ENCODE measurements at regions not wholly inside any gene's neighbourhood (a gene's known extent, or its start where the extent isn't known, plus 50 kb on each side); places are given as distances from the start of the nearest gene placed in this dataset.

- H3K9me3 ChIP-seq (replicated peaks), result no peaks in the 10 kb centered on the region
- no peaks in the 10 kb centered on the region for H3K36me3 ChIP-seq
- no peak overlapping the region for H3K4me3 ChIP-seq
- peaks cover 11% of the 10 kb centered on the region for H3K4me1 ChIP-seq
- DNase-seq, result peak; percentile 37
- H3K27ac ChIP-seq, result no peak overlapping the region
- 0 out of 2 replicates have a peak, but pooled peaks cover 4% of the 10 kb centered on the region for H3K27me3 ChIP-seq
Observed at GRCh38 chr10:110398419-110399105, 93.8 kb upstream of the SMNDC1 start.

GRCh38 chr10:110399106-110399964 lies 94.6 kb upstream of the SMNDC1 start:
- Histone ChIP-seq H3K4me3 (no peak overlapping the region), H3K4me1 (peaks cover 11% of the 10 kb centered on the region), H3K27ac (no peak overlapping the region), H3K27me3 (no peaks in the 10 kb centered on the region), H3K36me3 (no peaks in the 10 kb centered on the region), H3K9me3 (replicated peaks) (no peaks in the 10 kb centered on the region)
- DNase-seq, result peak in 1 of 2 experiments; percentile 28

GRCh38 chr10:110399965-110400933 lies 95.5 kb upstream of the SMNDC1 start:
- Histone ChIP-seq H3K27me3 (no peaks in the 10 kb centered on the region), H3K4me1 (peaks cover 14% of the 10 kb centered on the region), H3K36me3 (no peaks in the 10 kb centered on the region), H3K4me3 (no peak overlapping the region), H3K27ac (no peak overlapping the region), H3K9me3 (replicated peaks) (no peaks in the 10 kb centered on the region)
- no peak for DNase-seq

GRCh38 chr10:110401401-110402076 lies 96.2 kb upstream of the DUSP5 start:
- Histone ChIP-seq H3K36me3 (no peaks in the 10 kb centered on the region), H3K4me3 (no peak overlapping the region), H3K4me1 (peaks cover 14% of the 10 kb centered on the region), H3K27me3 (no peaks in the 10 kb centered on the region), H3K9me3 (replicated peaks) (no peaks in the 10 kb centered on the region), H3K27ac (no peak overlapping the region)
- no peak for DNase-seq

GRCh38 chr10:110402077-110402416 lies 95.7 kb upstream of the DUSP5 start:
- Histone ChIP-seq H3K27me3 (no peaks in the 10 kb centered on the region), H3K4me3 (no peak overlapping the region), H3K27ac (no peak overlapping the region), H3K4me1 (peaks cover 14% of the 10 kb centered on the region), H3K9me3 (replicated peaks) (no peaks in the 10 kb centered on the region), H3K36me3 (no peaks in the 10 kb centered on the region)
- DNase-seq, result no peak

- no peak for DNase-seq
- no peaks in the 10 kb centered on the region for H3K36me3 ChIP-seq
- H3K27me3 ChIP-seq, result no peaks in the 10 kb centered on the region
- peaks cover 10% of the 10 kb centered on the region for H3K4me1 ChIP-seq
- no peak overlapping the region for H3K27ac ChIP-seq
- H3K9me3 ChIP-seq (replicated peaks), result no peaks in the 10 kb centered on the region
- H3K4me3 ChIP-seq, result no peak overlapping the region
Observed at GRCh38 chr10:110403593-110403992, 94.1 kb upstream of the DUSP5 start.

- Histone ChIP-seq H3K27ac (no peak overlapping the region), H3K36me3 (no peaks in the 10 kb centered on the region), H3K27me3 (no peaks in the 10 kb centered on the region), H3K4me1 (peaks cover 3% of the 10 kb centered on the region; the same call in 1 of the 2 replicates), H3K9me3 (replicated peaks) (no peaks in the 10 kb centered on the region), H3K4me3 (no peak overlapping the region)
- DNase-seq, result no peak
Observed at GRCh38 chr10:110404413-110404812, 93.3 kb upstream of the DUSP5 start.

GRCh38 chr10:110404825-110405224 lies 92.9 kb upstream of the DUSP5 start:
- Histone ChIP-seq H3K27me3 (no peaks in the 10 kb centered on the region), H3K4me3 (no peak overlapping the region), H3K27ac (no peak overlapping the region), H3K4me1 (0 out of 2 replicates have a peak, but pooled peaks cover 3% of the 10 kb centered on the region), H3K36me3 (no peaks in the 10 kb centered on the region), H3K9me3 (replicated peaks) (no peaks in the 10 kb centered on the region)
- DNase-seq, result no peak

GRCh38 chr10:110405380-110405779 lies 92.3 kb upstream of the DUSP5 start:
- Histone ChIP-seq H3K4me3 (no peak overlapping the region), H3K27me3 (no peaks in the 10 kb centered on the region), H3K27ac (no peak overlapping the region), H3K9me3 (replicated peaks) (no peaks in the 10 kb centered on the region), H3K4me1 (peaks cover 6% of the 10 kb centered on the region; the same call in 1 of the 2 replicates), H3K36me3 (no peaks in the 10 kb centered on the region)
- DNase-seq, result no peak

GRCh38 chr10:110407301-110408170 lies 90.2 kb upstream of the DUSP5 start:
- DNase-seq, result no peak
- no peak overlapping the region for H3K4me3 ChIP-seq
- peaks cover 14% of the 10 kb centered on the region; the same call in 1 of the 2 replicates for H3K4me1 ChIP-seq
- no peaks in the 10 kb centered on the region for H3K36me3 ChIP-seq
- no peaks in the 10 kb centered on the region for H3K9me3 ChIP-seq (replicated peaks)
- H3K27me3 ChIP-seq, result no peaks in the 10 kb centered on the region
- no peak overlapping the region for H3K27ac ChIP-seq

GRCh38 chr10:110408203-110408871 lies 89.4 kb upstream of the DUSP5 start:
- H3K4me1 ChIP-seq, result peaks cover 14% of the 10 kb centered on the region
- no peaks in the 10 kb centered on the region for H3K9me3 ChIP-seq (replicated peaks)
- no peak overlapping the region for H3K4me3 ChIP-seq
- no peak overlapping the region for H3K27ac ChIP-seq
- no peaks in the 10 kb centered on the region; the same call in 1 of the 2 replicates for H3K27me3 ChIP-seq
- no peaks in the 10 kb centered on the region for H3K36me3 ChIP-seq
- DNase-seq, result no peak

GRCh38 chr10:110408943-110409342 lies 88.8 kb upstream of the DUSP5 start:
- H3K27ac ChIP-seq, result no peak overlapping the region

GRCh38 chr10:110409488-110409887 lies 88.2 kb upstream of the DUSP5 start:
- DNase-seq, result no peak
- Histone ChIP-seq H3K27me3 (no peaks in the 10 kb centered on the region; the same call in 1 of the 2 replicates), H3K36me3 (no peaks in the 10 kb centered on the region), H3K4me3 (no peak overlapping the region), H3K4me1 (peaks cover 21% of the 10 kb centered on the region), H3K27ac (no peak overlapping the region), H3K9me3 (replicated peaks) (no peaks in the 10 kb centered on the region)

More at GRCh38 chr10:110408943-110409342, 88.8 kb upstream of the DUSP5 start:
- no peak for DNase-seq
- no peaks in the 10 kb centered on the region for H3K9me3 ChIP-seq (replicated peaks)
- H3K27me3 ChIP-seq, result no peaks in the 10 kb centered on the region; the same call in 1 of the 2 replicates
- no peak overlapping the region for H3K4me3 ChIP-seq
- peaks cover 16% of the 10 kb centered on the region for H3K4me1 ChIP-seq
- H3K36me3 ChIP-seq, result no peaks in the 10 kb centered on the region

All from SJCRH30 (cell line).